ENCODE measurements at regions not wholly inside any gene's neighbourhood (a gene's known extent, or its start where the extent isn't known, plus 50 kb on each side); places are given as distances from the start of the nearest gene placed in this dataset.

- WGBS, 5 donors, result 91 to 95% (median 92%) methylated on average over 36 to 38 of the region's 38 CpGs
- peaks cover 0 to 7% (median 5%) of the 10 kb centered on the region in 3 donors for H3K27me3 ChIP-seq
- H3K4me3 ChIP-seq, result no peak overlapping the region
- H3K36me3 ChIP-seq, result no peaks in the 10 kb centered on the region
- H3K27ac ChIP-seq, result peak overlapping the region in 1 of 5 donors; percentile 65
- H3K4me1 ChIP-seq, result peaks cover 21 to 88% (median 54%) of the 10 kb centered on the region in 4 donors
- no peak for DNase-seq
- no peaks in the 10 kb centered on the region for H3K9me3 ChIP-seq
- intact Hi-C loops (cut with DNase I; ENCODE audit: low total_unique reads), result no loop called here
- TF ChIP-seq CTCF (IDR thresholded peaks at IDR 0.05), result no peak
- TF ChIP-seq POLR2AphosphoS5 (IDR thresholded peaks at IDR 0.05), result no peak
- no peak for TF ChIP-seq POLR2A (IDR thresholded peaks at IDR 0.05)
- no peak for TF ChIP-seq EP300 (IDR thresholded peaks at IDR 0.05)
Observed at GRCh38 chr16:85208643-85209520, 96.6 kb upstream of the CIBAR2 start.

GRCh38 chr16:85209526-85210121, 97.4 kb upstream of the CIBAR2 start:
- no peak for TF ChIP-seq EP300 (IDR thresholded peaks at IDR 0.05)
- no peak for TF ChIP-seq CTCF (IDR thresholded peaks at IDR 0.05)
- no peak for TF ChIP-seq POLR2AphosphoS5 (IDR thresholded peaks at IDR 0.05)
- no peak for TF ChIP-seq POLR2A (IDR thresholded peaks at IDR 0.05)
- H3K9me3 ChIP-seq, result no peaks in the 10 kb centered on the region
- WGBS, 5 donors, result 47 to 81% (median 60%) methylated on average over 9 to 17 of the region's 17 CpGs
- no peaks in the 10 kb centered on the region for H3K36me3 ChIP-seq
- H3K4me3 ChIP-seq, result no peak overlapping the region
- H3K27ac ChIP-seq, result no peak overlapping the region
- peaks cover 21 to 94% (median 50%) of the 10 kb centered on the region in 4 donors for H3K4me1 ChIP-seq
- intact Hi-C loops (cut with DNase I; ENCODE audit: low total_unique reads), result no loop called here
- H3K27me3 ChIP-seq, result peaks cover 0 to 7% (median 5%) of the 10 kb centered on the region in 3 donors
- no peak for DNase-seq

- no peak overlapping the region for H3K27ac ChIP-seq
- TF ChIP-seq POLR2A (IDR thresholded peaks at IDR 0.05) (no peak), CTCF (IDR thresholded peaks at IDR 0.05) (no peak), EP300 (IDR thresholded peaks at IDR 0.05) (no peak), POLR2AphosphoS5 (IDR thresholded peaks at IDR 0.05) (no peak)
- H3K4me1 ChIP-seq, result peaks cover 18 to 85% (median 45%) of the 10 kb centered on the region in 4 donors
- peaks cover 0 to 7% (median 5%) of the 10 kb centered on the region in 3 donors for H3K27me3 ChIP-seq
- no peak for DNase-seq
- no peaks in the 10 kb centered on the region for H3K9me3 ChIP-seq
- intact Hi-C loops (cut with DNase I; ENCODE audit: low total_unique reads), result no loop called here
- no peak overlapping the region for H3K4me3 ChIP-seq
- H3K36me3 ChIP-seq, result no peaks in the 10 kb centered on the region
- WGBS, 5 donors, result 79 to 86% (median 84%) methylated on average over 8 of the region's 8 CpGs
Observed at GRCh38 chr16:85210423-85211169, 98.3 kb upstream of the CIBAR2 start.

- Histone ChIP-seq H3K27ac (no peak overlapping the region), H3K4me3 (no peak overlapping the region), H3K36me3 (no peaks in the 10 kb centered on the region), H3K9me3 (no peaks in the 10 kb centered on the region), H3K4me1 (peaks cover 11 to 78% (median 38%) of the 10 kb centered on the region in 4 donors), H3K27me3 (peaks cover 0 to 6% (median 5%) of the 10 kb centered on the region in 3 donors)
- TF ChIP-seq POLR2AphosphoS5 (IDR thresholded peaks at IDR 0.05) (no peak), EP300 (IDR thresholded peaks at IDR 0.05) (no peak), POLR2A (IDR thresholded peaks at IDR 0.05) (no peak), CTCF (IDR thresholded peaks at IDR 0.05) (no peak)
- no peak for DNase-seq
- 86 to 94% (median 91%) methylated on average over 13 to 17 of the region's 17 CpGs for WGBS, 5 donors
- intact Hi-C loops (cut with DNase I; ENCODE audit: low total_unique reads), result no loop called here
Observed at GRCh38 chr16:85211271-85211801, 99.1 kb upstream of the CIBAR2 start.
